Osteocyte (in vitro differentiated cells): ENCODE measurements at regions not wholly inside any gene's neighbourhood (a gene's known extent, or its start where the extent isn't known, plus 50 kb on each side); places are given as distances from the start of the nearest gene placed in this dataset.

ENCODE experiments used
- DNase-seq: peaks from one replicate; pipeline ENCODE4 v3.0.0; 2021; ENCODE audit warnings: mixed read lengths; ENCODE audit not compliant: unreplicated experiment; ENCODE audit errors: extremely low spot score
- H3K27ac Mint-ChIP-seq: one replicate; pipeline ENCODE4 v1.8.0; 2021; ENCODE audit warnings: mild to moderate bottlenecking, mixed read lengths; ENCODE audit not compliant: unreplicated experiment
- H3K27me3 Mint-ChIP-seq: one replicate; pipeline ENCODE4 v1.8.0; 2021; ENCODE audit warnings: mixed read lengths; ENCODE audit not compliant: unreplicated experiment
- H3K36me3 Mint-ChIP-seq: one replicate; pipeline ENCODE4 v1.8.0; 2021; ENCODE audit warnings: mixed read lengths; ENCODE audit not compliant: unreplicated experiment
- H3K4me1 Mint-ChIP-seq: one replicate; pipeline ENCODE4 v1.8.0; 2021; ENCODE audit warnings: mixed read lengths; ENCODE audit not compliant: unreplicated experiment
- H3K4me3 Mint-ChIP-seq: one replicate; pipeline ENCODE4 v1.8.0; 2021; ENCODE audit warnings: mild to moderate bottlenecking, moderate library complexity, mixed read lengths; ENCODE audit not compliant: unreplicated experiment
- H3K9me3 Mint-ChIP-seq: one replicate; pipeline ENCODE4 v1.8.0; 2021; ENCODE audit warnings: mixed read lengths; ENCODE audit not compliant: unreplicated experiment
- TF ChIP-seq, protein P1 (sequence below): fragments of 200-600 bp; sonication (generic); IDR thresholded peaks from 2 replicates; pipeline ENCODE4 v1.5.0; 2021; ENCODE audit warnings: antibody characterized with exemption, mild to moderate bottlenecking, moderate library complexity

DNA sequence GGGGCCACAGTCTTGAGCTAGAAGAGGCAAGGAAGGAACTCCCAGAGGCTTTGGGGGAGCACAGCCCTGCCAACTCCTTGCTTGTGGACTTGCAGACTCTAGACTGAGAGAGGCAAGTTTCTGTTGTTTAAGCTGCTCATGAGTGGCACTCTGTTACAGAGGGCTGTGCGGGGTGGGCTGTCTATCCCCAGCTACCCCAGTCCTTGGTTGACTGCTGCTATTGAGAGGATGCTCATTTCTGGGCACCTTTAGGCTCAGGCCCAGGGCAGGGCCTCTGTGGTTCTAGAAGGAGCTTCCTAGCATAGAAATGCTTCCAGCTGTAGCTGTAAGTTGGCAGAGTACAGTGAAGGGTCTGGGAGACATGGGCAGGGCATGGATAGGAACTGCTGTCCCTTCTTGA, 151.3 kb upstream of the GGTLC1 start:
- no peak for DNase-seq
- Mint-ChIP-seq H3K4me3 (no peak overlapping the region), H3K4me1 (no peaks in the 10 kb centered on the region), H3K9me3 (no peaks in the 10 kb centered on the region), H3K27me3 (peaks cover 2% of the 10 kb centered on the region), H3K36me3 (no peaks in the 10 kb centered on the region), H3K27ac (no peak overlapping the region)
- TF ChIP-seq, protein P1, sequence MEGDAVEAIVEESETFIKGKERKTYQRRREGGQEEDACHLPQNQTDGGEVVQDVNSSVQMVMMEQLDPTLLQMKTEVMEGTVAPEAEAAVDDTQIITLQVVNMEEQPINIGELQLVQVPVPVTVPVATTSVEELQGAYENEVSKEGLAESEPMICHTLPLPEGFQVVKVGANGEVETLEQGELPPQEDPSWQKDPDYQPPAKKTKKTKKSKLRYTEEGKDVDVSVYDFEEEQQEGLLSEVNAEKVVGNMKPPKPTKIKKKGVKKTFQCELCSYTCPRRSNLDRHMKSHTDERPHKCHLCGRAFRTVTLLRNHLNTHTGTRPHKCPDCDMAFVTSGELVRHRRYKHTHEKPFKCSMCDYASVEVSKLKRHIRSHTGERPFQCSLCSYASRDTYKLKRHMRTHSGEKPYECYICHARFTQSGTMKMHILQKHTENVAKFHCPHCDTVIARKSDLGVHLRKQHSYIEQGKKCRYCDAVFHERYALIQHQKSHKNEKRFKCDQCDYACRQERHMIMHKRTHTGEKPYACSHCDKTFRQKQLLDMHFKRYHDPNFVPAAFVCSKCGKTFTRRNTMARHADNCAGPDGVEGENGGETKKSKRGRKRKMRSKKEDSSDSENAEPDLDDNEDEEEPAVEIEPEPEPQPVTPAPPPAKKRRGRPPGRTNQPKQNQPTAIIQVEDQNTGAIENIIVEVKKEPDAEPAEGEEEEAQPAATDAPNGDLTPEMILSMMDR, result no peak

DNA sequence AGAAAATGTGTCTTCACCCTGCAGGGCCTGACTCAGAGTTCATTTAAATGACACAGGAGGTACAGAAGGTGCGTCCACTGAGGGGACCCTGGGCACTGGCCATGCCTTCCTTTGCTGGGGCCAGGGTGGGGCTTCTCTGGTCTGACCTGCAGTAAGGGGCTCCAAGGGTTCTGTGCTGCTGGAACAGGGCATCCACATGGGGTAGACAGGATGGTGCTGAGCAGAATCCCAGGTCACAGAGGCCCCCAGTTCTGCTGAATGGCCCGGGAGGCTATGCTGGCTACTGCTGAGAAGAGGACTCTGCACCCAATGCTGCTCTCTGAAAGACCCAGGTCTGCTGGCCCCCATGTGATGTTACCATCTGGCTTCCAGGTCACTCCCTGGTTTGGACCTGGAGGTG, 150.4 kb upstream of the GGTLC1 start:
- TF ChIP-seq, protein P1, result no peak
- no peaks in the 10 kb centered on the region for H3K9me3 Mint-ChIP-seq
- DNase-seq, result no peak
- H3K27me3 Mint-ChIP-seq, result peaks cover 2% of the 10 kb centered on the region
- peaks cover 7% of the 10 kb centered on the region for H3K4me1 Mint-ChIP-seq
- H3K36me3 Mint-ChIP-seq, result no peaks in the 10 kb centered on the region
- H3K27ac Mint-ChIP-seq, result no peak overlapping the region
- H3K4me3 Mint-ChIP-seq, result no peak overlapping the region

DNA sequence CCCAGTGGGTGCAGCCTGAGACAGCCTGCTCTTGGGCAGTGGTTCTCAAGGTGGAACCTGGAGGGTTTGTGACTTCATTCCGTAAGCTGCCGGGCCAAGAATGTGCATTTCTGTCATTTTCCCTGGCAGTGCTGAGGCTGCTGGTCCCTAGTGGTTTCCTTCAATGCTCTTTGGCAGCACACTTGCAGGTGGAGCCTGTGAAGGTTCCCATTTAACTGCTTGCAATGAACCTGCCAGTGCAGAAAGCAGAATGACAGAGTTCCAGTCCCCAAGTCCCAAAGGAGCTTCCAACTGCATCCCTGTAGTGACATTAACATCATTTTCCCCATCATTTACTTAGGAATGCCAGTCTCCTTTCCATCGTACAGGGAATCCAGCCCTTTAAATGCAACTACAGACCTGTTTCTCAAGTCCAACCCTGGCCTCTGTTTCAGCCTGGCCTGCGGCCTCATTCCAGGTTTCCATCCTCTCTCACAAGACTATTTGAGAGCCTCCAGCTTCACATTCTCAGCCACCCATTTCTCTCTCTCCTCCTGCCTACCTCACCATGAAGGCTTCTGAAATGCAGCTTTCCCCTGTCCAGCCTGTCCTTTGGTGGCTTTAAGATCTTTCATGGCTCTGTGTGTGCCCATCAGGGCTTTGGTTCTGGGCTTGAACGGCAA, 149.7 kb upstream of the GGTLC1 start:
- TF ChIP-seq, protein P1, result no peak
- peaks cover 2% of the 10 kb centered on the region for H3K27me3 Mint-ChIP-seq
- no peak overlapping the region for H3K4me3 Mint-ChIP-seq
- no peak overlapping the region for H3K27ac Mint-ChIP-seq
- no peaks in the 10 kb centered on the region for H3K9me3 Mint-ChIP-seq
- H3K4me1 Mint-ChIP-seq, result peaks cover 8% of the 10 kb centered on the region
- DNase-seq, result no peak
- H3K36me3 Mint-ChIP-seq, result no peaks in the 10 kb centered on the region

DNA sequence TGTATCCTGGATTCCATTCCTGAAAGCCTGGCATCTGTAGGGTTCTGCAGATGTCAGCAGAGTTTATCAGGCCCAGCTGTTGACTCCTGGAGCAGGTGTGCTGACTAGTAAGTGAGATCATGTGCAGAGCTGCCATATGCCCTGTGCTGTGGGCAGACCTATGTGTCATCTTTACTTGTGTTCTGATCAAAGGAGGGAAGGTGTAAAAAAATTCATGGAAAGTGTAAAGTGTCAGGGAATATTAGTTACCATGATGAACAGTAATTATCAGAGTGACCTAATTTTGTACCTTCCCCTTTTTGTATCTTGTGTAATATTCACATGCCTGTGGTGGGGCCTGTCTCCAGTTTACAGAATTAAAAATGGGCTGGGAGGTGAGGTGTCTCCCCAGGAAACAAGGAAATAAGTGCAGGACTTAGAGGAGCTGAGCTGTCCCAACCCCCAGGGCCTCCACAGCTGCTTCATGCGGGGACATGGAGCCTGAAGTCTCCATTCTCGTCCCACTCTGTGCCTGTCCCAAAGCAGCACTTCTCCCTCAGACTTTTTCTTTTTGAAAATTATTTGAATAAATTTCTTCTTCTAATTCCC, 148.2 kb upstream of the GGTLC1 start:
- no peak for DNase-seq
- H3K4me3 Mint-ChIP-seq, result no peak overlapping the region
- H3K27ac Mint-ChIP-seq, result no peak overlapping the region
- peaks cover 20% of the 10 kb centered on the region for H3K4me1 Mint-ChIP-seq
- no peaks in the 10 kb centered on the region for H3K27me3 Mint-ChIP-seq
- TF ChIP-seq, protein P1, result no peak
- no peaks in the 10 kb centered on the region for H3K36me3 Mint-ChIP-seq
- H3K9me3 Mint-ChIP-seq, result no peaks in the 10 kb centered on the region

DNA sequence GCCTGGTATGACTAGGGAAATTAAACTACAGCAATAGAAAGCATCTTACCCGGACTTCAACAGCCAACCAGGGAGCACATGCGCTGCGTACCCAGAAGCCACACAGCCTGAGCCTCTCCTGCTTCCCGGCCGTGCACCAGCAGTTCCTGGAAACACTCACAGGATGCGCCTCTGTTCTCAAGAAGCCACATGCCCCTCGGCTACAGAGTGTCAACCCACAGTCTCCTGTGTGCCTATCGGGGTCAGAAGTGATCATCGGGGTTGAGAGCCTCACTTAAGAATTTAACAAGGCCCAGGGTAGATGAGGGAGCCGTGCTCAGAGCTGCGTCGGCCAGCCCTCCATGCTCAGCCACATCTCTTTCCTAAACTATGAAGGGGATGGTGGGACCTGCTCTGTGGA, 147.2 kb upstream of the GGTLC1 start:
- H3K4me3 Mint-ChIP-seq, result no peak overlapping the region
- DNase-seq, result no peak
- H3K27me3 Mint-ChIP-seq, result no peaks in the 10 kb centered on the region
- no peaks in the 10 kb centered on the region for H3K9me3 Mint-ChIP-seq
- TF ChIP-seq, protein P1, result no peak
- H3K4me1 Mint-ChIP-seq, result peaks cover 23% of the 10 kb centered on the region
- no peaks in the 10 kb centered on the region for H3K36me3 Mint-ChIP-seq
- H3K27ac Mint-ChIP-seq, result no peak overlapping the region
